ENCODE measurements at regions not wholly inside any gene's neighbourhood (a gene's known extent, or its start where the extent isn't known, plus 50 kb on each side); places are given as distances from the start of the nearest gene placed in this dataset.

DNA sequence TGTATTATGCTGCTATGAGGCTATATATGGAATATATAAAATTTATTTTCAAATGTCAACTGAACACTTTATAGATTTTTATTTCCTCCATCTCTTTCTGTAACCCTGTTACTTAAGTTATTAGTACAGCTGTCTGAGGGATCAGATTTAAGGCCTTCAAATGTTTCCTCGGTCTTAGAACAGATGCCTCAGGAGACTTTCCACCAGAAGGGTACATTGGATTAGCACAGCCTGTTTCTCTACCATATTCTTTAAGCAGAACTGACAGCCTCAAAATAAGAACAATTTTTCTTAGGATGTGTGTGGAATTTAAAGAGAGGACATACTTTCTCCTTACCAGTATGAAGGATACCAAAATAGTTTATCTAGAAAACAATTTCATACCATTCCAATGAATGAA lies 53.0 kb upstream of the HGF start:
- no peak for TF ChIP-seq POLR2A (IDR thresholded peaks at IDR 0.05)
- TF ChIP-seq, protein P1, sequence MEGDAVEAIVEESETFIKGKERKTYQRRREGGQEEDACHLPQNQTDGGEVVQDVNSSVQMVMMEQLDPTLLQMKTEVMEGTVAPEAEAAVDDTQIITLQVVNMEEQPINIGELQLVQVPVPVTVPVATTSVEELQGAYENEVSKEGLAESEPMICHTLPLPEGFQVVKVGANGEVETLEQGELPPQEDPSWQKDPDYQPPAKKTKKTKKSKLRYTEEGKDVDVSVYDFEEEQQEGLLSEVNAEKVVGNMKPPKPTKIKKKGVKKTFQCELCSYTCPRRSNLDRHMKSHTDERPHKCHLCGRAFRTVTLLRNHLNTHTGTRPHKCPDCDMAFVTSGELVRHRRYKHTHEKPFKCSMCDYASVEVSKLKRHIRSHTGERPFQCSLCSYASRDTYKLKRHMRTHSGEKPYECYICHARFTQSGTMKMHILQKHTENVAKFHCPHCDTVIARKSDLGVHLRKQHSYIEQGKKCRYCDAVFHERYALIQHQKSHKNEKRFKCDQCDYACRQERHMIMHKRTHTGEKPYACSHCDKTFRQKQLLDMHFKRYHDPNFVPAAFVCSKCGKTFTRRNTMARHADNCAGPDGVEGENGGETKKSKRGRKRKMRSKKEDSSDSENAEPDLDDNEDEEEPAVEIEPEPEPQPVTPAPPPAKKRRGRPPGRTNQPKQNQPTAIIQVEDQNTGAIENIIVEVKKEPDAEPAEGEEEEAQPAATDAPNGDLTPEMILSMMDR (IDR thresholded peaks at IDR 0.05) = no peak
